OCI-LY7 (cell line): ENCODE measurements at regions not wholly inside any gene's neighbourhood (a gene's known extent, or its start where the extent isn't known, plus 50 kb on each side); places are given as distances from the start of the nearest gene placed in this dataset.

ENCODE experiments used
- BruUV-seq: library from RNA; stranded (reverse); fragments of 400-500 nt; replicated peaks from 2 replicates; lab custom pipeline; 2021; lab: Mats Ljungman, UMichigan
- CTCF ChIA-PET: fragments of 300-600 bp; sonication (Branson Sonifier 250); formaldehyde crosslinking; loops from one replicate; lab custom pipeline; 2022; ENCODE audit warnings: antibody characterized with exemption; ENCODE audit not compliant: unreplicated experiment; lab: Charles Lee
- POLR2A ChIA-PET: fragments of 300-600 bp; sonication (Branson Sonifier 250); formaldehyde crosslinking; loops from one replicate; lab custom pipeline; 2022; ENCODE audit warnings: antibody characterized with exemption; lab: Charles Lee
- DNase-seq: peaks from one replicate; pipeline ENCODE4 v3.0.0-alpha.2; 2015; ENCODE audit warnings: low spot score
- H2AFZ ChIP-seq: fragments of 200-600 bp; sonication (generic), shearing (Covaris generic); 2 replicates; pipeline ENCODE4 v1.6.1; 2014; ENCODE audit warnings: mild to moderate bottlenecking, antibody characterized with exemption, low read length, moderate library complexity
- H3K27ac ChIP-seq: fragments of 200-600 bp; sonication (generic); 2 replicates; pipeline ENCODE4 v1.5.1; 2014; ENCODE audit warnings: mixed run types, low read depth, mild to moderate bottlenecking, moderate library complexity, low read length, inconsistent platforms; ENCODE audit not compliant: poor library complexity, severe bottlenecking
- H3K36me3 ChIP-seq: fragments of 200-600 bp; sonication (generic); 2 replicates; pipeline ENCODE4 v1.6.1; 2014; ENCODE audit warnings: mild to moderate bottlenecking, antibody characterized with exemption, low read length, moderate library complexity, mixed read lengths; ENCODE audit not compliant: insufficient read depth
- H3K4me1 ChIP-seq: fragments of 200-600 bp; sonication (generic); 2 replicates; pipeline ENCODE4 v1.5.1; 2014; ENCODE audit warnings: mild to moderate bottlenecking, low read length; ENCODE audit not compliant: insufficient read depth, poor library complexity, severe bottlenecking
- H3K4me2 ChIP-seq: fragments of 200-600 bp; sonication (generic); 2 replicates; pipeline ENCODE4 v1.6.1; 2014; ENCODE audit warnings: mild to moderate bottlenecking, low read length
- H3K4me3 ChIP-seq: fragments of 200-600 bp; sonication (generic); 2 replicates; pipeline ENCODE4 v1.5.1; 2014; ENCODE audit warnings: mild to moderate bottlenecking, low read depth, low read length; ENCODE audit not compliant: poor library complexity, severe bottlenecking
- H3K79me2 ChIP-seq: fragments of 200-600 bp; sonication (generic); 2 replicates; pipeline ENCODE4 v1.6.1; 2016; ENCODE audit warnings: low read depth, mild to moderate bottlenecking, low read length, moderate library complexity, mixed read lengths; ENCODE audit not compliant: insufficient read depth
- H3K9me2 ChIP-seq: fragments of 200-600 bp; sonication (generic); 2 replicates; pipeline ENCODE4 v1.6.1; 2016; ENCODE audit warnings: mild to moderate bottlenecking, low read length, mixed read lengths; ENCODE audit not compliant: insufficient read depth
- H3K9me3 ChIP-seq: fragments of 200-600 bp; sonication (generic); 2 replicates; pipeline ENCODE4 v1.6.1; 2014; ENCODE audit warnings: mild to moderate bottlenecking, mixed run types, low read length, mixed read lengths
- H4K20me1 ChIP-seq: fragments of 200-600 bp; sonication (generic); 2 replicates; pipeline ENCODE4 v1.6.1; 2014; ENCODE audit warnings: mild to moderate bottlenecking, antibody characterized with exemption, low read length, moderate library complexity, mixed read lengths; ENCODE audit not compliant: insufficient read depth
- EZH2phosphoT487 ChIP-seq: fragments of 200-600 bp; sonication (generic); IDR thresholded peaks from 2 replicates; pipeline ENCODE4 v1.6.1; 2018; ENCODE audit warnings: low read depth, borderline replicate concordance, mild to moderate bottlenecking, mixed run types, antibody characterized with exemption, low read length, moderate library complexity, mixed read lengths
- intact Hi-C: fragments of 100-400 bp; cut with micrococcal nuclease; formaldehyde crosslinking; loops from one replicate; pipeline ENCODE4 v1.10.0; 2022; ENCODE audit not compliant: unreplicated experiment
- TF ChIP-seq, protein P1 (sequence below): fragments of 200-600 bp; sonication (generic); conservative IDR thresholded peaks from 2 replicates; pipeline ENCODE4 v1.5.1; 2014; ENCODE audit warnings: mild to moderate bottlenecking, antibody characterized with exemption, low read length, moderate library complexity, mixed read lengths

DNA sequence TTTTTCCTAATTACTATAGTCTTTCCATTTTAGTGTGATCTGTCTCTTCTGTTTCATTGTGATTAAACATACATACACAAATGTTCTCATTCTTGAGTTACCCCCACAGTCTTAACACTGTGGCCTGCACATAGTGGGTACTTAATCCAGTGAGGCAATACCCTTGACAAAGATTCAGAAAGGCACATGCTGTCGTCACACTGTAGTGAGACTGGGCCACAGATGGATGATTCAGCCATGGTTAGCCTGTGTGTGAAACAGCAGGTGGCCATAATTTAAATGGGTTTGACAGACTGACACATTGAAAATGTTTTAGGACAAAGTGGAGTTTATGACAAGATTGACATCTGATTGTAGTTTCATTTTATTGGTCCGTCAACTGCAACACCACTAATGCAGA is 313.1 kb downstream of the C11orf87 start:
- no peak overlapping the region for H3K27ac ChIP-seq
- POLR2A ChIA-PET = no interaction called here
- H3K4me2 ChIP-seq = no peak overlapping the region
- no TSS peak for BruUV-seq
- H3K4me1 ChIP-seq = no peaks in the 10 kb centered on the region
- no peaks in the 10 kb centered on the region for H4K20me1 ChIP-seq
- no peak overlapping the region for H3K4me3 ChIP-seq
- H2AFZ ChIP-seq = no peak overlapping the region
- CTCF ChIA-PET = no interaction called here
- H3K36me3 ChIP-seq = no peaks in the 10 kb centered on the region
- intact Hi-C loops = no loop called here
- H3K9me2 ChIP-seq = no peaks in the 10 kb centered on the region
- DNase-seq = no peak
- TF ChIP-seq, protein P1, sequence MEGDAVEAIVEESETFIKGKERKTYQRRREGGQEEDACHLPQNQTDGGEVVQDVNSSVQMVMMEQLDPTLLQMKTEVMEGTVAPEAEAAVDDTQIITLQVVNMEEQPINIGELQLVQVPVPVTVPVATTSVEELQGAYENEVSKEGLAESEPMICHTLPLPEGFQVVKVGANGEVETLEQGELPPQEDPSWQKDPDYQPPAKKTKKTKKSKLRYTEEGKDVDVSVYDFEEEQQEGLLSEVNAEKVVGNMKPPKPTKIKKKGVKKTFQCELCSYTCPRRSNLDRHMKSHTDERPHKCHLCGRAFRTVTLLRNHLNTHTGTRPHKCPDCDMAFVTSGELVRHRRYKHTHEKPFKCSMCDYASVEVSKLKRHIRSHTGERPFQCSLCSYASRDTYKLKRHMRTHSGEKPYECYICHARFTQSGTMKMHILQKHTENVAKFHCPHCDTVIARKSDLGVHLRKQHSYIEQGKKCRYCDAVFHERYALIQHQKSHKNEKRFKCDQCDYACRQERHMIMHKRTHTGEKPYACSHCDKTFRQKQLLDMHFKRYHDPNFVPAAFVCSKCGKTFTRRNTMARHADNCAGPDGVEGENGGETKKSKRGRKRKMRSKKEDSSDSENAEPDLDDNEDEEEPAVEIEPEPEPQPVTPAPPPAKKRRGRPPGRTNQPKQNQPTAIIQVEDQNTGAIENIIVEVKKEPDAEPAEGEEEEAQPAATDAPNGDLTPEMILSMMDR = no peak
- no peak for TF ChIP-seq EZH2phosphoT487
- H3K9me3 ChIP-seq = no peaks in the 10 kb centered on the region
- no peaks in the 10 kb centered on the region for H3K79me2 ChIP-seq

DNA sequence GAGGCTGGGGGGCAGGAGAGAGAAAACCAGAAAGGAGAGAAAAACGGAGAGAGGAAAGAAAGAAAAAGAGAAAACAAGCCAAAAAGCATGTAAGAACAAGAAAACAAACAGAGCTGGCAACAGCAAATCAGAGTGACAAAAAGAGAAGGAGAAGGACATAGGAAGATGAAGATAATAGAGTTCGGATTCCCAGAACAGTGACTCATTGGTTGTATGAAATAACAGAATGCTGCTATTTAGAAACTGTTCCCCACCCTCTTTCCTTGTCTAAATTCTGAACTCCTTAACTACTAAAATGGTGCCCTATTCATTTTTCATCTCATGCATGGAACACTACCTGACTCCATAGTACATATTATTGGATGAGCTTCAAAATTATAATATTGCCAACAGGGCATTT is 317.4 kb downstream of the C11orf87 start:
- ChIA-PET POLR2A (no interaction called here), CTCF (no interaction called here)

DNA sequence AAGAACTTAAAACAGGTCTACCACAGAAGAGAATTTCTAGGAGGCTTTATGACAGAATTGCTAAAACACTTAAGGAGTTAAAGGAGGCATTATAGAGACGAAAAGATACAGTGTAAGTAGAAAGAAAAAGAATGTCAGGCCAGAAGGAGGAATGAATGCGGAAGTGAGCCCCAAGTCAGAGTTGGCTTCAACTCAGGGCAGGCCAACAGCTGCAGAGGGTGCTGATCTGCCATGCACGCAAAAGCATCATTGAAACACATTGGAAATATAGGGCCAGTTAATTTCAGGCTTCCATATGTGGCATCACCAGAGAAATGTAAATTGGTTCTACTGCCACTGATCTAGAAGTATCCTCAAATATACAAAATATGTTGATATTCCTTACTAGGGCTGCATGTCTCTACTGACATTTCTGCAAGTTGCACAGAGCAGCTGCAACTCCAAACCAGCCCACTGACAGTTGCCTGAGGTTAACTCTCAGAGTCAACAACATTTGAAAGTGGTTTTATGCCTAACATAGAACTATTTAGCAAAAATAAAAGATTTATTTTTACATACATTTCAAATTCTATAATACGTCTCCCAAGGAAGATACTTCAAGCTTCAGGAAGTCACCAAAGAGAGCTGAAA is 324.1 kb downstream of the C11orf87 start:
- no peaks in the 10 kb centered on the region for H3K9me2 ChIP-seq
- ChIA-PET POLR2A (interaction anchor here (0.6 kb wide), 1 partner anchor 1131 kb away, joined by 3 read pairs; no protein-coding TSS in a partner anchor), CTCF (no interaction called here)
- no peaks in the 10 kb centered on the region for H3K4me1 ChIP-seq
- H3K79me2 ChIP-seq = no peaks in the 10 kb centered on the region
- intact Hi-C loops = no loop called here
- no peaks in the 10 kb centered on the region for H3K9me3 ChIP-seq
- TF ChIP-seq, protein P1 = no peak
- TF ChIP-seq EZH2phosphoT487 = no peak
- no peak overlapping the region for H3K27ac ChIP-seq
- no peak overlapping the region for H2AFZ ChIP-seq
- H3K36me3 ChIP-seq = no peaks in the 10 kb centered on the region
- H3K4me3 ChIP-seq = no peak overlapping the region
- no peak for DNase-seq
- H3K4me2 ChIP-seq = no peak overlapping the region
- BruUV-seq = no TSS peak
- no peaks in the 10 kb centered on the region for H4K20me1 ChIP-seq

More for the DNA sequence above, 317.4 kb downstream of the C11orf87 start:
- H3K79me2 ChIP-seq = no peaks in the 10 kb centered on the region
- H3K27ac ChIP-seq = no peak overlapping the region
- no peaks in the 10 kb centered on the region for H3K4me1 ChIP-seq
- BruUV-seq = no TSS peak
- H2AFZ ChIP-seq = no peak overlapping the region
- no peaks in the 10 kb centered on the region for H3K9me2 ChIP-seq
- no peak overlapping the region for H3K4me3 ChIP-seq
- H4K20me1 ChIP-seq = no peaks in the 10 kb centered on the region
- H3K9me3 ChIP-seq = no peaks in the 10 kb centered on the region
- TF ChIP-seq, protein P1 = no peak
- TF ChIP-seq EZH2phosphoT487 = no peak
- intact Hi-C loops = no loop called here
- no peak for DNase-seq
- no peaks in the 10 kb centered on the region for H3K36me3 ChIP-seq
- H3K4me2 ChIP-seq = no peak overlapping the region
